NCI-H1694 (cell line): ENCODE measurements at regions not wholly inside any gene's neighbourhood (a gene's known extent, or its start where the extent isn't known, plus 50 kb on each side); places are given as distances from the start of the nearest gene placed in this dataset.
"Not testable (repeated sequence)": the region's sequence is repeated elsewhere in the genome, so short reads cannot be mapped to it uniquely, and the experiment has no call there.

Experiments used
- DNase-seq: peaks from one replicate; lab custom pipeline; 2025; lab: John Stamatoyannopoulos, UW

DNA sequence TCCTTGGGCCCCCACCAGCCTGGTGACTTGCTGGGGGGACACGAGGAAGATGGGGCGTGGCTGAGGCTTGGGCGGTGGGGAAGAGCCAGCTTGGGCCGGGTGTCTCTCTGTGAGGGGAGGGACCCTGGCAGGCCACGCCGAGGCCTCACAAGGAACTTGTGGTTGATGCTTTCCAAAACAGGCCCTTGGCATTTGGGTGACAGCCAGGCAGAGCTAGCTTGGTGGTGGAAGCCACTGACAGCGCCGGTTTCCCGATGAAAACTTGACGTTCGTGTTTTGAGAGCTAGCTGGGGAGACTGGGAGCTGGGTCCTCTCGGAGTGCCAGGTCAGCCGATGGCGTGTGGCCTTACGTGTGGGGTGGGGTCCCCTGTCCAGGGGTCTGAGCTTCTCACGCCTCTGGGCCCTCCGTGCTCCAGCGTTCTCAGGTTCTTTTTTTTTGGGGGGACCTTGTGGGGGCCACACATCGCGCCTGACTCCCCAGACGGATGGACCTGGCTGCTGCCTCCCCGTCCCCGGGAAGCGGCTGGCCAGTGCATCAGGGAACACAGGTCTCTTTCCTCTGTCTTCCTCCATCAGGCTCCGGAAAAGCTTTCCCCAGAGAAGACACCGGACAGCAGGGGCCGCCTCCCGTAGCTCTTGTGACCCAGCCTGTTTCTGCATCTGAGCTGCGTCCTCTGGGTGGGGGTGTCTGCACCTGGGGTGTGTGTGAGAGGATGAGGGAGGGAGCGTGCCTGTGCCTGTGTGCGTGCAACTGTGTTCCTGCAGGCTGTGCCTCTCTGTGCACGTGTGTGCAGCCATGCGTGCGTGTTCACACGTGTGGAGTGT is 129.3 kb upstream of the LPCAT1 start:
- DNase-seq = no peak

- DNase-seq = no peak
Observed at GRCh38 chr5:1651971-1652872, 128.5 kb upstream of the LPCAT1 start.

DNA sequence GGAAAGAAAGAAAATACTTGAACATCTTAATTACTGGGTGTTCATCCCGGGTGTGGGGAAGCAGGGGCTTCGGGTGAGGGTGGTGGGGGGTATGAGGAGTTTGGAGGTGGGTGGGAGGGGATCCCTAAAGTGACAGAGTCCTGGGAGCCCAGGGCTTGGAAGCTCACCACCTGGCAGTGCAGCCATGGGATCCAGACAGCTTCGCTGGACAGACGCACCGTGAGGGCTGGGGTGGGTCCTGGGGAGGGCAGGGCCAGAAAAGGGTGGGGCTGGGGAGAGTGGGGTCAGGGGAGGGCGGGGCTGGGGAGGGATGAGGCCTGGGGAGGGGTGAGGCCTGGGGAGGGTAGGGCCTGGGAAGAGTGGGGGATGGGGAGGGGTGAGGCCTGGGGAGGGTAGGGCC is 127.5 kb upstream of the LPCAT1 start:
- DNase-seq = no peak

- no peak for DNase-seq
Observed at GRCh38 chr5:1649554-1649953, 125.8 kb upstream of the LPCAT1 start.

DNA sequence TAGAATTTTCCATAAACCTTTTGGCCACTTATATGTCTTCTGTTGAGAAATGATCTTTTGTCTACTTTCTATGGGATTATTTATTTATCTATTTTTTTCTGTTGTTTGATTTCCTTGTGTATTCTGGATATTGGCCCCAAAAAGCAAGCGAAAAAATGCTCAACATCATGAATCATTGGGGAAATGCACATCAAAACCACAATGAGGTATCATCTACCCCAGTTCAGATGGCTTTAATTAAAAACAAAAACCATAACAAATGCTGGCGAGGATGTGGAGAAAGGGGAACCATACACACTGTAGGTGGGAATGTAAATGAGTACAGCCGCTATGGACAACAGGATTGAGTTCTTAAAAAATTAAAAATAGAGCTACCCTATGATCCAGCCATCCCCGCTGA is 125.0 kb upstream of the LPCAT1 start:
- no peak for DNase-seq

DNA sequence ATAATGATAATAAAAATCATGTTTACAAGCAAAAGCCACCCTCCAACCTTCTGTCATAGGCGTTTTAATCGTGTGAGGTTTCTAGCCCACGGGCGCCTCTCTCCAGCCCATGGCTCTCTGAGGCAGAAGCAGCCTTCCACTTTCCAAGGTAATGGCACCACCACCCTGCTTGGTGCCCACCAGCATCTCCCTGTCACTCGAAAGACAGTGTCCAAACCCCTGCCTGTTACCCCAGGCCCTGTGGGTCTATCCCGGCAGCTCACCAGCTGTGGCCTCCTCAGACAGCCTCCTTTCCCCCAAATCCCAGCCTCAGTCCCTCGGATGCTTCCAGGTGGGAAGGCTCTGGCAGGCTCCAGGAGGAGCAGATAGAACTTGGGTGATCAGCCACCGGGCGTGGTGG is 123.8 kb upstream of the LPCAT1 start:
- no peak for DNase-seq

DNA sequence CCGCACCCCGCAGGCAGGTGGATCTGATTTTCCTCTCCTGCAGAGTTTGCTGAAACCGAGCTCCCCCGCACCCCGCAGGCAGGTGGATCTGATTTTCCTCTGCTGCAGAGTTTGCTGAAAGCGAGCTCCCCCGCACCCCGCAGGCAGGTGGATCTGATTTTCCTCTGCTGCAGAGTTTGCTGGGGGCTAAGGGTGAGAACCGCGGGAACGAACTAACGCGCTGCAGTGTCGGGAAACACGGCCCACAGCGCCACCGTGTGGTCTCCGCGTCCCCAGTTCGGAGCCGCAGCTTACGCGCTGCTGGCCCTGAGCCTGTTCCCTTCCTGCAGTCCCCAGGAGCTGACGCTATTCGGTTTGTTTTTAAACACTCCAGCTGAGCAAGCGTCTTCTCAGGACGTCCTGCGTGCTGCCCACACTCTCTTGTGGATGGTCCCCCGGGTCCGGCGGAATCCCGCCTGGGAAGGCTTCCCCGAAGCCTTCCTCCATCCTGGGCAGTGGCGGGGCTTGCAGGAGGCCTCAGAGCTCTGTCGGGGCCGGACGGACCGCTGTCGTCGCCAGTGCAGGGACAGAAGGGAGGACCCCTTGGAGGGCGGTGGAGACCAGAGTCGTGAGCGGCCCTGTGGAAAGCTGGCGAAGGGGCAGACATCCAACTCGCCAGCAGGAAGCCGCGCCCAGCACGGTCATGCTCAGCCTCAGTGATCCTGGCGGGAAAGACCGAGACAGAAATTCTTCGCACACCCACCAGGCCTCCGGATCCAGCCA is 121.2 kb upstream of the LPCAT1 start:
- DNase-seq = peak; percentile 94

DNA sequence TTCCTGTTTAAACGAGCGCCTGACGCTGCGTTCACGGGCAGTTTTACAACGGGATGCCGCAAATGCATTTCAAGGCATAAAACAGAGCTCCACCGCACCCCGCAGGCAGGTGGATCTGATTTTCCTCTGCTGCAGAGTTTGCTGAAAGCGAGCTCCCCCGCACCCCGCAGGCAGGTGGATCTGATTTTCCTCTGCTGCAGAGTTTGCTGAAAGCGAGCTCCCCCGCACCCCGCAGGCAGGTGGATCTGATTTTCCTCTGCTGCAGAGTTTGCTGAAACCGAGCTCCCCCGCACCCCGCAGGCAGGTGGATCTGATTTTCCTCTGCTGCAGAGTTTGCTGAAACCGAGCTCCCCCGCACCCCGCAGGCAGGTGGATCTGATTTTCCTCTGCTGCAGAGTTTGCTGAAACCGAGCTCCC is 120.6 kb upstream of the LPCAT1 start:
- DNase-seq = not testable (repeated sequence)

DNA sequence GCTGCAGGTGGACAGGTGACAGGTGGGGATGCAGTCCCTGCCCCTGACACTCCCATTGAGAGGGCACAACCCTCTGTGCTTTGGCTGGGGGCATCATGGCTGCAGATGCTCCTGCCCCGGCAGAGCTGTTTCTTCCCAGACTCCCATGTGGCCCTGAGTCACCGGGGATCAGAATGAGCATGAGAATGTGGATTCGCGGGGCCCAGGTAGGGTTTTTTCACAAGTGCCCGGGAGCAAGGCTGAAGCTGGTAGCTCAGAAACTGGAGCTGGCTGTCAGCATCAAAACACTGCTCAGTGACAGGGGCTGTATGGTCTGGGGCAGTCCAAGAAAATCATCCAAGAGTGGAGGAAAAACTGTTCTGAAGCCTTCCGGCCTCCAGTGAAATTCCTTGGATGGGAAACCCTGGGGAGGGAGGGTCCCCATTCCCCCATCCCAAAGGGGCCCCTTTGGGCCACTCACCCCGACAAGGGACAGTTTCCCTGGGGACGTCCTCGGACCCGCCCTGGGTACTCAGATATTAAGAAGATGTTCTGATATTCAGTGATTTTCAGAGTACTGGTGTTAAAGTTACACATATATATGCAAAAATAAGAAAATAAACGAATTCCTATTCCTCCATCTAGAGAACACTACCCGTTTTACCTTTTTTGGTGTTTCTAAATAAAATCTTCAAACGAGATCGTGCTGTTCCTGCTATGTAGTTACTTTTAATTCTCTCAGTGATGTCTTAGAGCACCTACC is 120.1 kb upstream of the LPCAT1 start:
- DNase-seq = no peak

DNA sequence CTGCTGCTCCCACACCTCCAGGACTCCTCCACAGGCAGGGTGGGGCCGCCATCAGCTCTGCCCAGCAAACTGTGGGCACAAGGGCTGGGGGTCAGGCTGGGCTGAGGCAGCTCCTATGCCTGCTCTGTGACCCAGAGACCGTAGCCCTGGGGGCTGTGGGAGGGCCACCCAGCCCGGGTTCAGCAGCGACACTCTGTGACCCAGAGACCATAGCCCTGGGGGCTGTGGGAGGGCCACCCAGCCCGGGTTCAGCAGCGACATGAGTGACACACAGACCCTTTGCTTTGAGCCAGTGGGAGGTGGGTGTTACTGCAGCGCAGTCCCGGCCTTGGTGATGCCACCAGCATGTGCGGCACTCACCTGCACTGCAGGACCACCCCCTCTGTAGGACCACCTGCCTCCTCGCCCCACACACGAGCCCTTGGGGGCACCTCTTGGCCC is 118.9 kb upstream of the LPCAT1 start:
- DNase-seq = no peak

GRCh38 chr5:1642221-1642620 is 118.5 kb upstream of the LPCAT1 start:
- no peak for DNase-seq

DNA sequence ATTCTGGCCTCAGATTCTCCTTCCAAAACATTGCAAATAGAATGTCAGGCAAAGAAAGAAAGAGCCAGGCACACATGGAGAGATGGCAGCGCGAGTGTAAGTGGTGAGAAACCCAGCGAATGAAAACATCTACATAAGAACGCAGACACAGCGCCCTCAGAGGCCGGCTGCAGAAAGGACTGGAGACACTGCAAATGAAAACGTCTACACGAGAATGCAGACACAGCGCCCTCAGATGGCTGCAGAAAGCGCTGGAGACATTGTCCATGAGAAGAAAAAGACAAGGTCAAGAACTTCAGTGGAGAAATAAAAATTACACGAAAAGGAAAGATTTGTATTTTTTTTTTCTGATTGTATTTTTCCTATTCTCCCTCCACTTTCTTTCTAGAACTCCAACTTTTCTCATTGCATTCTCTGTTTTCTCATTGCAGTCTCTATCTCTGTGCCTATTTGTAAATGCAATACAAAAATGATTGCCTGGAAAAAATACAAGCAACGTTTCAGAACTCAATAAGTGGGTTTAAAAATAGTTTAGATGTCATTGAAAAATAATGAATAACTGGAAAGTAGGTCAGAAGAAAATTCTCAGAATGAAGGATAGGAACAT is 117.9 kb upstream of the LPCAT1 start:
- DNase-seq = peak; percentile 89

DNA sequence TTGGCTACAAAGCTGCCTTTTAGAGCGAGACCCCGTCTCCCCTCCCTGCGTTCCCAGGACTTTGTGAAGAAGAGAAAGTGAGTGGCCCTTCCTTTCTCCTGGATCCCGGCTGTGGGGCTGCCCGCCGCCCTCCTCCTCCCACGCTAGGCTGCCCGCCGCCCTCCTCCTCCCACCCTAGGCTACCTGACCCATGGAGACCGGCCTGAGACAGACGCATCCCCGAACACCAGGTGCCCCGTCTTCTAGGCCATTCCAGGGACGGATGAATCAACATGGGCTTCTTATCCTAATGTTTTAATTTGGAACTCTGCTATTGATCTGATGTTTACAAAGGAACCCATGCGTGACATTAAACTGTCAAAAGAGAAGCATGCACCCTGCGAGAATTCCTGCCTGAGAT is 117.3 kb upstream of the LPCAT1 start:
- no peak for DNase-seq

GRCh38 chr5:1640421-1640881 is 116.7 kb upstream of the LPCAT1 start:
- no peak for DNase-seq

DNA sequence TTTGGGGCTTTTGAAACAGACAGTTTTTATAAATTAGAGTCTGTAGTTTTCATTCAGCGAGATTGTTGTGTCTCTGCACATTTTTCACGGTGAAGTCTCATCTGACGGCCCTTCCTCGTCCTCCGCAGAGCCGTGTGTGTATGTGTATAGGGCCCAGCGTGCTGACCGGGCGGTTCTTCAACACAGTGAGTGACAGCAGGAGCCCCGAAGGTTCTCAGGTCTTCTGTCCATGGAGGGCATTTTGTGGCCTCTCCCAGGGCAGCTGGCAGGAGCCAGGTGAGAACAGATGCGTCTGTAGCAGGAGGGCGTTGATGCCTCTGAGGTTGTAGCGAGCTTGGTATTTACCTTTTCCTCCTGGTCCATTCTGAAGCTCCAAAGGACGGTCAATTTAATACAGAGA is 116.0 kb upstream of the LPCAT1 start:
- no peak for DNase-seq

DNA sequence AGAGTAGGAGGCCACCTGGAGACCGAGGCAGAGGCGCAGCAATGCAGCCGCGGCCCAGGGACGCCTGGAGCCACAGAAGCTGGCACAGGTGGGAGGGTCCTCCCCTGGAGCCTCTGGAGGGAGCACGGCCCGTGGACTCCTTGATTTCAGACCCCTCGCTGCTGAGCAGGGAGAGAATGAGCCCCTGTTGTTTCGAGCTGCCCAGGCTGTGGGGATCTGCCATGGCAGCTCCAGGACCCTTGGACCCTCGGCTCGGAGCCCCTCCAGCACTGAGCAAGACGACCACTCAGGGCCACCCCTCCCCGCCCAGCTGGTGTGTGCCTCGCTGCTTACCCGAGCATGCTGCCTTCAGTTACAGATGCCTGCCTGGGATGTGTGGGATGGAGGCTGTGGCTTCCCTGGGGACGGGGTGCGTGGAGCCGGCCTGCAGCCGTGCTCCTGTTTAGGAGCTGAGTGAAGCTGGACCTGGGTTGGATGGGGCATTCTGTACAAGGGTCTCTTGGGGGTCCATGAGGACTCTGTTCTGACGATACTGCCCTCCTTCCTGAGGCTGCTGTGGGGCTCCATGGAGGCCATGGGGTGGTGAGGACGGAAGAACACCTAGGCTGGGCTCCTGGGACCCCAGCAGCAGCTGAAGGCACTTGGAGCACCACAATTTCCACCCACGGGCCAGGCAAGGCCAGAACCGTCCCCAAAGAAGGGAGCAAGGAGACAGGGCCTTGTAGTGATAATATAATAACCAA is 115.1 kb upstream of the LPCAT1 start:
- DNase-seq = no peak

DNA sequence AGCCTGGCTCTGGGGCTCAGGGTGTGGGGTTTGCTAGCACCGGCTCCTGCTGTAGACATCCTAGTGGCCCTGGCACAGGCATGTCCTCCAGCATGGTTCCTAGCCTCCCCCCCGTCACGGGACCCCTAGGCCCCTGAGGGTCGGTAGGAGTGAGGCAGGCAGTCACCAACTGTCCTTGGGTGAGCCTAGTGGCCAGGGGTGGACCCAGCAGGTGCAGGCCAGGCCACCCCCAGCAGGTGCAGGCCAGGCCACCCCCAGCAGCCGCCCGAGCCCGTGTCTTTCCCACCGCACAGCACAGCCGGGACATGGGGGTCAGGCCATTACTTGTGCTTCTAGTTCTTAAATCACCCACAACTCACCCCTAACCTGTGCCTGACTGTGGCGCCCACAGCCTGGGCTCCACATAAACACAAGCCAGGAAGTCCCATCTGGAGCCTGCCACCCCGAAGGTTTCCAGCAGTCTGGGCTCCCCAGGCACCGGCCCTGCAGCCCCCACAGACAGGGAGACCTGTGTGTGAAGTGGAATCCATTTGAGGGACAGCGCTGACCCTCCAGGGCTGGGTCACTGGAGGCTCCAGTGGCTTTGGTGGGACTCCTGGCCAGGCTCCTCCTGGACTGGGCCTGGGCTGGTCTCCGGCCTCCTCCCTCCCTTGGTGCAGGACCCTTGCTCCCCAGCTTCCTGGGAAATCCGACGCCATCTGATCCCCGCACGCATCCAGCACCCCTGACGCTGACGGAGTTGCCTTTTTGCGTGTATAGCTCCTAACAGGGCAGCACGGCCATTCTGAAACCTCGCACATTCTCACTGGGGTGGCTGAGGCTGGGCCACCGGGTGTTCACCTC is 114.1 kb upstream of the LPCAT1 start:
- DNase-seq = no peak

DNA sequence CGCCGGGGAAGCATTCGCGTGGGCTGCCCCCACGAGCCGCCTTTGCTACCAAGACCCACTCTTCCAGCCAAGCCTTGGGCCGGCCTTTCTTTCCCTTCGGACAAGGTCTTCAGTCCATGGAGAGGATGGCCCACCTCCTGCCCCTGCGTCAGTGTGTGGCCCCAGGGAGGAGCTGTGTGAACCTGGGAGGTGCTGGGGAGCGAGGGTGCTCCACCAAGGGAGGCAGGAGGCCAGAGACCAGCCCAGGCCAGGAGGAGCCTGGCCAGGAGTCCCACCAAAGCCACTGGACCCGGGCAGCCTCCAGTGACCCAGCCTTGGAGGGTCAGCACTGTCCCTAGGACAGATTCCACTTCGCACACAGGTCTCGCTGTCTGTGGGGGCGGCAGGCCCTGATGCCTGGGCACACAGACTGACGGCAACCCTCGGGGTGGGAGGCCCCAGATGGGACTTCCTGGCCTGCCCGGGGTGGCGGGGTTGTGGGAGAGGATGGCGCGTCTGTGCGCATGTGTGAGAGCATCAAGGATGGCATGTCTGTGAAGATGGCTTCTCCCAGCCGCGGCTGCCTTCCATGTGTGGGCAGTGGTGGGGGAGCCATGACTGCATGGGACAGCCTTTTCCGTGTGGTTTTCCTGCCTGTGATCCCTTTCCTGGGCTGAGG is 113.3 kb upstream of the LPCAT1 start:
- no peak for DNase-seq
